Neural progenitor cell (in vitro differentiated cells): ENCODE measurements at regions not wholly inside any gene's neighbourhood (a gene's known extent, or its start where the extent isn't known, plus 50 kb on each side); places are given as distances from the start of the nearest gene placed in this dataset.

Experiments used
- DNase-seq: peaks from one replicate; pipeline ENCODE4 v3.0.0-alpha.2; 2016; ENCODE audit warnings: low spot score
- H2AFZ ChIP-seq: fragments of 200-600 bp; sonication (generic); replicated peaks from 2 replicates; pipeline ENCODE4 v1.6.1; 2016; ENCODE audit warnings: antibody characterized with exemption
- H3F3A ChIP-seq: fragments of 200-600 bp; sonication (generic); 2 replicates; pipeline ENCODE4 v1.6.1; 2016; ENCODE audit warnings: antibody characterized with exemption, low read depth
- H3K27ac ChIP-seq: fragments of 200-600 bp; sonication (generic); 2 replicates; pipeline ENCODE4 v1.5.1; 2016; ENCODE audit warnings: mild to moderate bottlenecking
- H3K27me3 ChIP-seq: fragments of 200-600 bp; sonication (generic); 2 replicates; pipeline ENCODE4 v1.6.1; 2016; ENCODE audit warnings: mild to moderate bottlenecking, moderate library complexity
- H3K36me3 ChIP-seq: fragments of 200-600 bp; sonication (generic); 2 replicates; pipeline ENCODE4 v1.5.1; 2016
- H3K4me1 ChIP-seq: fragments of 200-600 bp; sonication (generic); 2 replicates; pipeline ENCODE4 v1.6.1; 2016; ENCODE audit warnings: mixed run types
- H3K4me2 ChIP-seq: fragments of 200-600 bp; sonication (generic); 2 replicates; pipeline ENCODE4 v1.6.1; 2016
- H3K4me3 ChIP-seq: fragments of 200-600 bp; sonication (generic); 2 replicates; pipeline ENCODE4 v1.5.1; 2016
- H3K79me2 ChIP-seq: fragments of 200-600 bp; sonication (generic); 2 replicates; pipeline ENCODE4 v1.6.1; 2016; ENCODE audit warnings: low read depth
- H3K9ac ChIP-seq: fragments of 200-600 bp; sonication (generic); 2 replicates; pipeline ENCODE4 v1.6.1; 2016
- H3K9me3 ChIP-seq: fragments of 200-600 bp; sonication (generic); 2 replicates; pipeline ENCODE4 v1.5.1; 2016; ENCODE audit warnings: low read depth
- H4K20me1 ChIP-seq: fragments of 200-600 bp; sonication (generic); 2 replicates; pipeline ENCODE4 v1.6.1; 2016; ENCODE audit warnings: low read depth
- H3K27ac Mint-ChIP-seq: 3 replicates; pipeline ENCODE4 v1.8.0; 2021; ENCODE audit warnings: mixed read lengths
- H3K27me3 Mint-ChIP-seq: 2 replicates; pipeline ENCODE4 v1.8.0; 2022; ENCODE audit warnings: low read depth, mild to moderate bottlenecking, inconsistent platforms, moderate library complexity, mixed read lengths; ENCODE audit not compliant: insufficient read depth
- H3K36me3 Mint-ChIP-seq: 3 replicates; pipeline ENCODE4 v1.8.0; 2021; ENCODE audit warnings: mixed read lengths
- H3K4me1 Mint-ChIP-seq: 3 replicates; pipeline ENCODE4 v1.8.0; 2021; ENCODE audit warnings: mixed read lengths
- H3K4me3 Mint-ChIP-seq: 3 replicates; pipeline ENCODE4 v1.8.0; 2021; ENCODE audit warnings: mild to moderate bottlenecking, moderate library complexity, mixed read lengths
- H3K9me3 Mint-ChIP-seq: 3 replicates; pipeline ENCODE4 v1.8.0; 2020; ENCODE audit warnings: mixed read lengths
- CTCF ChIP-seq: fragments of 200-600 bp; sonication (generic); IDR thresholded peaks from 2 replicates; pipeline ENCODE4 v1.5.1; 2017; ENCODE audit warnings: antibody characterized with exemption, mild to moderate bottlenecking
- EZH2 ChIP-seq: fragments of 200-600 bp; sonication (generic); IDR thresholded peaks from 2 replicates; pipeline ENCODE4 v1.6.1; 2017; ENCODE audit warnings: antibody characterized with exemption, mild to moderate bottlenecking, moderate library complexity
- EZH2phosphoT487 ChIP-seq: fragments of 200-600 bp; sonication (generic); IDR thresholded peaks from 2 replicates; pipeline ENCODE4 v1.6.1; 2017; ENCODE audit warnings: antibody characterized with exemption

GRCh38 chr2:19187323-19188020 is 171.0 kb downstream of the OSR1 start:
- Histone ChIP-seq H3K4me2 (no peak overlapping the region), H3K4me3 (no peak overlapping the region), H3K27ac (no peak overlapping the region), H3K4me1 (no peaks in the 10 kb centered on the region), H3F3A (no peaks in the 10 kb centered on the region), H2AFZ (no peak overlapping the region), H3K27me3 (no peaks in the 10 kb centered on the region), H3K9ac (no peak overlapping the region), H4K20me1 (no peaks in the 10 kb centered on the region), H3K79me2 (no peaks in the 10 kb centered on the region), H3K36me3 (no peaks in the 10 kb centered on the region), H3K9me3 (no peaks in the 10 kb centered on the region)
- H3K27me3 Mint-ChIP-seq: peaks cover 2% of the 10 kb centered on the region
- H3K4me3 Mint-ChIP-seq: no peak overlapping the region
- no peaks in the 10 kb centered on the region for H3K36me3 Mint-ChIP-seq
- no peak overlapping the region for H3K27ac Mint-ChIP-seq
- H3K4me1 Mint-ChIP-seq: no peaks in the 10 kb centered on the region
- TF ChIP-seq EZH2phosphoT487 (no peak), EZH2 (no peak), CTCF (no peak)
- DNase-seq: no peak
- H3K9me3 Mint-ChIP-seq: no peaks in the 10 kb centered on the region

DNA sequence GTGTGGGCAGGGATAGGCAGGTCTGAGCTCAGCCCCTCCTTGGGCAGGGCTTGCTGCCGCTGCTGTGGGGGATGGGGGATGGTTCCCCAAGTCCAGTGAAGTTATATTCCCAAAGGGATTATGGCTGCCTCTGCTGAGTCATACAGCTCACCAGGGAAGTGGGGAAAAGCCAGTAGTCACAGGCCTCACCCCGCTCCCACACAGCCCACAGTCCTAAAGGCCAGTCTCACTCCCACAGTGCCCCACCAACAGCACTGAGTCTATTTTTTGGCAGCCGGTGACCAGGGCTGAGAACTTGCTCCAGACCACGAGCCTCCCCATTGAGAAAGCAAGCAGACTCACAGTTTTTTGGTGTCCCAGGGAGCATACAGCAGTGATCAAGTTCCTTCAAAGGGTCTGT is 173.3 kb downstream of the OSR1 start:
- no peak overlapping the region for H3K27ac Mint-ChIP-seq
- no peaks in the 10 kb centered on the region for H3K27me3 Mint-ChIP-seq
- no peaks in the 10 kb centered on the region for H3K4me1 Mint-ChIP-seq
- no peaks in the 10 kb centered on the region for H3K9me3 ChIP-seq
- no peaks in the 10 kb centered on the region for H4K20me1 ChIP-seq
- no peaks in the 10 kb centered on the region for H3K79me2 ChIP-seq
- H2AFZ ChIP-seq: no peak overlapping the region
- peaks cover 11% of the 10 kb centered on the region for H3K9me3 Mint-ChIP-seq
- no peaks in the 10 kb centered on the region for H3K36me3 Mint-ChIP-seq
- H3K4me2 ChIP-seq: no peak overlapping the region
- H3K4me1 ChIP-seq: no peaks in the 10 kb centered on the region
- H3F3A ChIP-seq: no peaks in the 10 kb centered on the region
- TF ChIP-seq EZH2phosphoT487: no peak
- TF ChIP-seq EZH2: no peak
- TF ChIP-seq CTCF: no peak
- H3K36me3 ChIP-seq: no peaks in the 10 kb centered on the region
- no peak overlapping the region for H3K27ac ChIP-seq
- H3K4me3 Mint-ChIP-seq: no peak overlapping the region
- no peak for DNase-seq
- no peaks in the 10 kb centered on the region for H3K27me3 ChIP-seq
- no peak overlapping the region for H3K9ac ChIP-seq
- no peak overlapping the region for H3K4me3 ChIP-seq

DNA sequence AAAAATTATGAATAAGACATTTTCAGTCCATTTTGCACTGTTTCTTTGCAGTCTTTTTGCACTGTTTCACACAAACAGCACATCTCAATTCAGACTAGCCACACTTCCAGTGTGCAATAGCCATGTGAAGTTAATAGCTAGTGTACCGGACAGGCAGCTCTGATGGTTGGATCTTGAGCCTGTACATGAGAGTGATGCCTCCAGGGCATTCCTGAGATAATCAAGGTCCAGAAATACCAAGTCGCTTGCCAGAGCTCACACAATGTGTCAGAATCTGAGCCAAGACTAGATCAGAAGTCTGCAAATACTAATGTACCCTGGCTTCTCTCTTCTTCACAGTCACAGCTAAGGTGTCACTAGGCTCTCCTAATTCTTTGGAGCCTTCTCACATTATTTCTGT is 180.2 kb downstream of the OSR1 start:
- H2AFZ ChIP-seq: no peak overlapping the region
- H3K4me1 ChIP-seq: no peaks in the 10 kb centered on the region
- no peak overlapping the region for H3K4me3 ChIP-seq
- DNase-seq: no peak
- Mint-ChIP-seq H3K36me3 (no peaks in the 10 kb centered on the region), H3K27ac (no peak overlapping the region), H3K27me3 (no peaks in the 10 kb centered on the region), H3K4me1 (no peaks in the 10 kb centered on the region), H3K9me3 (peaks cover 13% of the 10 kb centered on the region), H3K4me3 (no peak overlapping the region)
- H3K9ac ChIP-seq: no peak overlapping the region
- no peaks in the 10 kb centered on the region for H3K36me3 ChIP-seq
- H3K4me2 ChIP-seq: no peak overlapping the region
- H3K27me3 ChIP-seq: no peaks in the 10 kb centered on the region
- H4K20me1 ChIP-seq: no peaks in the 10 kb centered on the region
- H3K79me2 ChIP-seq: no peaks in the 10 kb centered on the region
- no peak overlapping the region for H3K27ac ChIP-seq
- H3K9me3 ChIP-seq: no peaks in the 10 kb centered on the region
- no peaks in the 10 kb centered on the region for H3F3A ChIP-seq
- no peak for TF ChIP-seq EZH2
- TF ChIP-seq CTCF: no peak
- no peak for TF ChIP-seq EZH2phosphoT487
